AG09309 (cell line): ENCODE measurements at regions not wholly inside any gene's neighbourhood (a gene's known extent, or its start where the extent isn't known, plus 50 kb on each side); places are given as distances from the start of the nearest gene placed in this dataset.
A peak's percentile ranks its signal among the peaks of the same experiment; 100 is the strongest.

Experiments used
- DNase-seq: peaks from one replicate; pipeline ENCODE4 v3.0.0-alpha.2; 2010; ENCODE audit warnings: low read depth
- H3K4me3 ChIP-seq: 2 replicates; pipeline ENCODE4 v1.5.1; 2011; ENCODE audit warnings: mild to moderate bottlenecking, low read depth, low read length, moderate library complexity; ENCODE audit not compliant: control insufficient read depth
- CTCF ChIP-seq: IDR thresholded peaks from 2 replicates; pipeline ENCODE4 v1.5.1; 2011; ENCODE audit warnings: mild to moderate bottlenecking, low read depth, low read length, inconsistent platforms; ENCODE audit not compliant: insufficient read depth, control insufficient read depth; ENCODE audit errors: missing control alignments

DNA sequence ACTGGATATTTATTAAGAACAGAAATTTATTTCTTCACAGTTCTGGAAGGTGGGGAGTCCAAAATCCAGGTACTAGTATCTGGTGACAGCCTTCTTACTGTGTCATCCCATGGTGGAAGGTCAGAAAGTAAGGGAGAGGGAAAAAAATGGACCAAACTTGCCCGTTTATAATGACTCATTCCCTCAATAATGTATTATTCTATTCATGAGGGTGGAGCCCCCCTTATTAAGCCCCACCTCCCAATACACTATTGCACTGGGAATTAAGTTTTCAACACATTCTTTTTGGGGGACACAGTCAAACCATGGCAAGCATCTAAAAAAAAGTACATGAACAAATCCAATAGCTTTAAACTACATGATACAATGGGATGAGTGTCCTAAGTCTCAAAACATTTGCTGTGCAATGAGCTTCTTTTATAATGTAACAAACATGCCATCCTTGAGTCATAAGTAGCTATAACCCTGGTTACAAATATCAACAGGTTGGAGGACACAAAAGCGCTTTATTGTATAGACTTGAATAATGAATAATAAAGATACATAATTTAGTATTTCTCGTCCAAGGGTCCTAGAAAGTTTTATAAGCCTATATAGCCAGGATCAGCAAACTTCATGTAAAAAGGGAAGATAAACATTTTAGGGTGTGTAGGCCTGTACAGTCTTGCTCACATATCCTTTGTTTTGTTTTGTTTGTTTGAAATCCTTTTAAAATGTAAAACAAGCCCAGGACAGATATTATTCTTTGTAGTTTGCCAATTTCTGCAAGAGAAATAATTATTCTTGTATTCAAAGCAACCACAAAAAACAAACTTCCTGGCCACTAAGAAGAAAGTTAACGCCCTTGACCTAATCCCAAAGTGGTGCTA lies 160.6 kb upstream of the RAP2B start:
- no peak overlapping the region for H3K4me3 ChIP-seq
- TF ChIP-seq CTCF = no peak
- DNase-seq = no peak

GRCh38 chr3:153003441-153003840 lies 158.6 kb upstream of the RAP2B start:
- no peak for TF ChIP-seq CTCF
- no peak for DNase-seq
- H3K4me3 ChIP-seq = no peak overlapping the region

DNA sequence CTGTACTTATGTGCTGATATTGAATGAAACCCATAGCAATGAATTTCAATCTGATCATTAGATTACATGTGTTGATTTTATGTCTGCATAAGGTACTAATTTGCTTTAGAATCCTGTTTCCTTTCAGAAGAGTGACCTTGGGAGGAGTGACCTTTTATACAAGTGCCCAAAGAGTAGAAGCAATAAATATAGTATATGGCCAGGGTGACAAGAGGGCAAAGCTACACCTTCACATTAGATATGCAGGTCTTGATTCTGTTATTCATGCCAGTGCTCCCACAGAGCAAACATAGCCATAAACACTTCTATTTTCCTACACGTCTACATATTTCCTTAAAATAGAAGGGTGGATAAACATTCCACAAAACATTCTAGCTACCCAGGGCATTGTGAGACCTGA lies 158.2 kb upstream of the RAP2B start:
- TF ChIP-seq CTCF = no peak
- no peak overlapping the region for H3K4me3 ChIP-seq
- no peak for DNase-seq

GRCh38 chr3:153008226-153008625 lies 153.8 kb upstream of the RAP2B start:
- no peak overlapping the region for H3K4me3 ChIP-seq
- TF ChIP-seq CTCF = no peak
- DNase-seq = no peak

DNA sequence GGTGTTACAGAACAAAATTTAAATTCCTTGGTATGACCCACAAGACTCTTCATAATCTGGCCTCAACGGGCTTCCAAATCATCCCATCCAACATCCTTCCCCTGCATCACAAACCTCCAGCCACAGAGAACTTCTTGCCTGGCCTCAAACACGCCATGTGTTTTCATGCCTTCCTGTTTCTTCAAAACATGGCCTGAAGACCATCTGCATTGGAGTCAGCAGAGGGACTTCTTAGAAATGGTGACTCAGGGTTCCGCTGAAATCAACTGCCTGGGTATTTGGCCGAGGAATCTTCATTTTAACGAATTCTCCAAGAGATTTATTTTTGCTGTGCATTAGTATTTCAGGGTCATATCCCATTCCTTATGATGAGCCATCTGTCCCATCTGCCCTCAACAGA lies 138.1 kb upstream of the RAP2B start:
- H3K4me3 ChIP-seq = no peak overlapping the region
- DNase-seq = no peak
- TF ChIP-seq CTCF = no peak

GRCh38 chr3:153026026-153026425 lies 136.0 kb upstream of the RAP2B start:
- peak; percentile 43 for TF ChIP-seq CTCF
- DNase-seq = no peak

GRCh38 chr3:153028381-153028780 lies 133.6 kb upstream of the RAP2B start:
- no peak for DNase-seq
- TF ChIP-seq CTCF = no peak
- H3K4me3 ChIP-seq = no peak overlapping the region

More at GRCh38 chr3:153026026-153026425, 136.0 kb upstream of the RAP2B start:
- no peak overlapping the region for H3K4me3 ChIP-seq
